GM18507 (cell line): ENCODE measurements at regions not wholly inside any gene's neighbourhood (a gene's known extent, or its start where the extent isn't known, plus 50 kb on each side); places are given as distances from the start of the nearest gene placed in this dataset.
"Not testable (repeated sequence)": the region's sequence is repeated elsewhere in the genome, so short reads cannot be mapped to it uniquely, and the experiment has no call there.

Source experiments
- DNase-seq: peaks from one replicate; pipeline ENCODE4 v3.0.0; 2011; ENCODE audit warnings: low read depth; ENCODE audit not compliant: insufficient read length; ENCODE audit errors: extremely low spot score
- FAIRE-seq: peaks from 2 replicates; lab custom pipeline; 2011; peaks lifted over from hg19 to GRCh38; lab: Jason Lieb, UNC

GRCh38 chr4:124032035-124032434 is 635.4 kb downstream of the SPRY1 start:
- FAIRE-seq (no peak), DNase-seq (no peak)

GRCh38 chr4:124035364-124036041 is 638.9 kb downstream of the SPRY1 start:
- DNase-seq: no peak
- FAIRE-seq: no peak

- DNase-seq (no peak), FAIRE-seq (no peak)
Measured at GRCh38 chr4:124037236-124037635, 640.6 kb downstream of the SPRY1 start.

GRCh38 chr4:124044330-124044729 is 647.7 kb downstream of the SPRY1 start:
- no peak for DNase-seq
- FAIRE-seq: no peak

DNA sequence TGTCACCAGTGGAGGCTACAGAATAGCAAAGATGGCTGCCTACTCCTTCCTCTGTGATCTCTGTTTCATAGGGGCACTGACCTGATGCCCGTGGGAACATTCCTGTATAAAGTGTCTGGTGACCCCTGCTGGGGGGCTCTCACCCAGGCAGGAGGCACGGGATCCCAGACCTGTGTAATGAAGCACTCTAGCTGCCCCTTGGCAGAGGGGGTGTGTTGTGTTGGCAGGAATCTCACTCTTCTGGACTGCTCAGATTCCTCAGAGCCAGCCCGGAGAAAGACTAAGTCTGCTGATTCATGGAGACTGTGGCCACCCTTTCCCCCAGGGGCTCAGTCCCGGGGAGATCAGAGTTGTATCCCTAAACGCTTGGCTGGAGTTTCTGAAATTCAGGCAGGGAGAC is 648.3 kb downstream of the SPRY1 start:
- FAIRE-seq: no peak
- DNase-seq: no peak

- DNase-seq: no peak
Measured at GRCh38 chr4:124046190-124046589, 649.6 kb downstream of the SPRY1 start.

GRCh38 chr4:124053872-124054538 is 657.4 kb downstream of the SPRY1 start:
- DNase-seq (no peak), FAIRE-seq (no peak)

More at GRCh38 chr4:124046190-124046589, 649.6 kb downstream of the SPRY1 start:
- FAIRE-seq: no peak

GRCh38 chr4:124055336-124055735 is 657.2 kb downstream of the ANKRD50 start:
- no peak for DNase-seq
- FAIRE-seq: no peak

- FAIRE-seq (no peak), DNase-seq (no peak)
Measured at GRCh38 chr4:124055896-124056295, 656.6 kb downstream of the ANKRD50 start.

- FAIRE-seq (no peak), DNase-seq (no peak)
Measured at GRCh38 chr4:124060261-124060918, 652.1 kb downstream of the ANKRD50 start.

- FAIRE-seq: no peak
- DNase-seq: no peak
Measured at GRCh38 chr4:124061413-124061812, 651.1 kb downstream of the ANKRD50 start.

DNA sequence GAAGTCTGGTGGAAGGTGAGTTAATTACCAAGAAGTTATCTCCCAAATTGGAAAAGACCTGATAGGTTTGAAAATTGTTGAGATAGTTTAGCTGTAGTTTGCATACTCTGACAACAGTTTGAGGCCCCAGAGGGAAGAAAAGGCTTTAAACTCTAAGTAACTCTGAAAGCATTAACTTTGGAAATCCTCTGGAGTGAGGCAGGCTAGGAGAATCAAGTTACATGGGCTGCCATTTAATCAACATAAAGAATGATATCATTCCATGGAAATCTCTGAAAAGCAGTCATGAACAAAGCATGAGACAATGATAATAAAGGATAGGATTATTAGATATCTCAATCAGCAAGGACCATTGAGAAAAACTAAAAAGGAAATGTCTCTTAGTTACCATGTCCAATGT is 647.1 kb downstream of the ANKRD50 start:
- FAIRE-seq: no peak
- DNase-seq: no peak

DNA sequence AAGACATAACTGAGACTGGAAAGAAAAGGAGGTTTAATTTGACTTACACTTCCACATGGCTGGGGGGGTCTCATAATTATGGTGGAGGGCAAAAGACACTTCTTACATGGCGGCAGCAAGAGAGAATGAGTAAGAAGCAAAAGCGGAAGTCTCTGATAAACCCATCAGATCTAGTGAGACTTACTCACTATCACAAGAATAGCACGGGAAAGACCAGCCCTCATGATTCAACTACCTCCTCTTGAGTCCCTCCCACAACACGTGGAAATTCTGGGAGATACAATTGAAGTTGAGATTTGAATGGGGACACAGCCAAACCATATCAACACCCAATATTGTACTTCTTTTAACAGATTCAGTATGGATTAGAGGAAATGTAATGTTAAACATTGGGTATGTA is 646.6 kb downstream of the ANKRD50 start:
- no peak for FAIRE-seq

DNA sequence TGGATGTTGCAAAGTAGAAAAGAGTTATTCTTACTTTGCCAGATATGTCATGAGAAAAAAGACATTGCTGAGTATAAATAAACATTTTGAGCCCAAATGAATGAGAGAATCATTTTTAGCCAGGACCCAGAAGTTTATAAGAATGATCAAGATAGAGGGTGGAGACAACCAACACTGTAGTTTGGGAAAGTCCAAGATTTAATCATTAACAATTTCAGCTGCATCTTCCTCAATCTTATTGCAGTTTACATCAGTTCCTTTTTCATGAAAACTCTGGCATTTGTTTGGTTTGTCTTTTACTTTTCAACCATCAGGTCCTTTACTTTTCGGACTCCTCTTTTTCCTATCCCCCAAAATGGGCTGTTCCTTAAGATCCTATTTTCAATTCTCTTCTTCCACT is 645.9 kb downstream of the ANKRD50 start:
- DNase-seq (no peak), FAIRE-seq (no peak)

More for the DNA sequence above, 646.6 kb downstream of the ANKRD50 start:
- DNase-seq: no peak

DNA sequence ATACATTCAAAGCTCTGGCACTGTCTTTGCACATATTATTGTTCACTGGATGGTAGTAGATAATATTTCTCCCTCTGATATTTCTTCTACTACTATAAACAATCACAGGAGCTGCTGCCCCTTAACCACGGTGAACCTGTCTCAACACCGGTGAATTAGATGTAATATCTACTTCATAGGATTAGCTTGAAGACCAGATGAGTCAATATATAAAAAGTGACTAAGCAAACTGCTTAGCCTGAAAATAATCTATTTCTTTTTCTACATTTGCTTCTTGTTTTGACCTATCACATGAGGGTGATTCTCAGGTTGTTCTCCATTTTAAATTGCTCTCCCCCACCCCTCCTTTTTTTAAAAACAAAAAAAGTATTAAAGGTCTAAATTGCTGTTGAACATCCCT is 645.5 kb downstream of the ANKRD50 start:
- no peak for FAIRE-seq
- DNase-seq: no peak

GRCh38 chr4:124070688-124071484 is 641.6 kb downstream of the ANKRD50 start:
- no peak for FAIRE-seq
- DNase-seq: no peak

- DNase-seq, FAIRE-seq: not testable (repeated sequence)
Measured at GRCh38 chr4:124075276-124075675, 637.3 kb downstream of the ANKRD50 start.

DNA sequence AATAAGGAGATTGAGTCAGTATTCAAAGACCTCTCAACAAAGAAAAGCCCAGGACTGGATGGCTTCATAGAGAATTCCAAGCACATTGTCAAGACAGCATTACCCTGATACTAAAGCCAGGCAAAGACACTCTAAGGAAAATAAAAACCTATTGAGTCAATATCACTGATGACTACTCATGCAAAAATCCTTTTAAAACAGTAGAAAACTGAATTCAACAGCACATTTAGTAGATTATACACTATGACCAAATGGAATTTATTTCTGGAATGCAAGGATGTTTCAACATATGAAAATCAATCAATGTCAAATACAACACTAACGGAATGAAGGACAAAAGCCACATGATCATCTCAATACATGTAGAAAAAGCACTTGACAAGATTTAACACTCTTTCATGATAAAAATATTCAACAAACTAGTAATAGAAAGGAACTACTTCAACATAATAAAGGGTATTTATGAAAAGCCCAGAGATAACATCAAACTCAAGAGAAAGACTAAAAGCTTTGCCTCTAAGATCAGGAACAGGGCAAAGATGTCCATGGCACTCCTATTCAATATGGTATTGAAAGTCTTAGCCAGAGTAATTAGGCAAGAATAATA is 633.3 kb downstream of the ANKRD50 start:
- FAIRE-seq (no peak), DNase-seq (no peak)

DNA sequence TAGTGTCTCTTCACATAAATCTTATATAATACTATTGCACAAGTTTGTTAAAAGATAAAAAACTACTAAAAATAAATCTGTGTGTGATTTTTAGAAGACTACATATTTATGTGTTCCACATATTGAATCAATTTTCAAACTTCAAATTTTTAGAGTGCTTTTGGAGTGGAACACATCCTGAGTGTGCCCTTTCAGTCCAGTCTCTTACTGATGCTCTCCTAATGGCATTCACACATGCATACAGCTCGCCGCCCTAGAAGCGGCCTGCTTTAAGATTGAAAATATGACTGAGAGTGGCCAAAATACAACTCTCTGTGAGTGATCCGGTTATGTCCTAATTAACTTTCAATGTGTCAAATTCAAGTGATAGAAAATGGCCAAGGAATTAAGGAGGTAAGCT is 628.8 kb downstream of the ANKRD50 start:
- DNase-seq: no peak

More for the DNA sequence above, 628.8 kb downstream of the ANKRD50 start:
- no peak for FAIRE-seq
